ENCODE measurements at regions not wholly inside any gene's neighbourhood (a gene's known extent, or its start where the extent isn't known, plus 50 kb on each side); places are given as distances from the start of the nearest gene placed in this dataset.

DNA sequence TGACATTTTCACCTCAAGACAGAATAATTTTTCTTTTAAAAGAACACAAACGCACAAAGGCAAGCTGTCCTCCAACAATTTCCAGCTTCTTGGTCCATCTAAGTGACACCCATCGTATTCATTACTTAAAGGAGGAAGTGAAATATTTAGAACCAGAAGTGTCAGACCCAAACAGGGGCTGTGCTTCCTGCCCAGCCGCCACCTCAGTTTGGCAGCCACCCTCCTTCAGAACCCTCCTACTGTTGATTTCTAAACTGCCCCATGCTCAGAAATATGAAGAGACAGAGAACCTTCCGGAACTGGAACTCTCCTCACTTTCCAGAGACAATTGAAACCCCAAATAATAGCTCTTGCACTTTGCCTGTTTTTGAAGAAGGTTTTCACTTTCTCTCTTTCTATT lies 734.8 kb upstream of the SALL3 start:
- intact Hi-C loops (cut with DNase I; ENCODE audit: low total_unique reads), result no loop called here
- Histone ChIP-seq H3K9me3 (no peaks in the 10 kb centered on the region), H3K27me3 (replicated peaks in 1 of 7) (peaks cover 0 to 14% (median 0%) of the 10 kb centered on the region in 7 donors), H3K4me1 (no peaks in the 10 kb centered on the region), H3K36me3 (no peaks in the 10 kb centered on the region), H3K27ac (no peak overlapping the region), H3K4me3 (no peak overlapping the region)
- DNase-seq, result no peak
- WGBS, 5 donors, result 34 to 43% (median 40%) methylated on average over 4 of the region's 4 CpGs
- TF ChIP-seq POLR2A (IDR thresholded peaks at IDR 0.05) (no peak), CTCF (IDR thresholded peaks at IDR 0.05 in 8 of 11, conservative IDR thresholded peaks at IDR 0.05 in 3 of 11) (no peak), POLR2AphosphoS5 (IDR thresholded peaks at IDR 0.05) (no peak)

DNA sequence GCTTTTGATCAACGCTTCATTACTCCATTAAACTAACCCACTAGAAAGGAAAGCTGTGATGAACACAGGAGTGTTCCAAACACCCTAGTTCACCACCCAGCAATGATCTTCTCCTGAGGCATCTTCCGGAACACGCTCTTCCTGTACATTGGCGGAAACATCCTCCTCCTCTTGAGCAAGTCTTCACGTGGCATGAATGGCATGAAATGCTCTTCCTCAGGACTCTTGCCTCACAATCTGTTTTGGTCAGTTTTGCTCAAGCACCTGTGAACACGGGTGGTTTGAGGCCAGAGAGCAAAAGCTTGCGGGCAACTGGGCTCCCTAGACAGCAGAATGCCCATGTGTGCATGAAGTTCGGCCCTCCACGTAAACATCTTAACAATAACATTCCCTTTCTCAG lies 734.2 kb upstream of the SALL3 start:
- peaks cover 0 to 14% (median 0%) of the 10 kb centered on the region in 7 donors for H3K27me3 ChIP-seq (replicated peaks in 1 of 7)
- WGBS, 5 donors, result 82 to 93% (median 89%) methylated on average over 9 of the region's 9 CpGs
- H3K4me1 ChIP-seq, result no peaks in the 10 kb centered on the region
- no peak overlapping the region for H3K27ac ChIP-seq
- no peaks in the 10 kb centered on the region for H3K36me3 ChIP-seq
- intact Hi-C loops (cut with DNase I; ENCODE audit: low total_unique reads), result no loop called here
- no peak for DNase-seq
- no peaks in the 10 kb centered on the region for H3K9me3 ChIP-seq
- TF ChIP-seq POLR2A (IDR thresholded peaks at IDR 0.05) (no peak), POLR2AphosphoS5 (IDR thresholded peaks at IDR 0.05) (no peak), CTCF (IDR thresholded peaks at IDR 0.05 in 8 of 11, conservative IDR thresholded peaks at IDR 0.05 in 3 of 11) (no peak)
- H3K4me3 ChIP-seq, result no peak overlapping the region

DNA sequence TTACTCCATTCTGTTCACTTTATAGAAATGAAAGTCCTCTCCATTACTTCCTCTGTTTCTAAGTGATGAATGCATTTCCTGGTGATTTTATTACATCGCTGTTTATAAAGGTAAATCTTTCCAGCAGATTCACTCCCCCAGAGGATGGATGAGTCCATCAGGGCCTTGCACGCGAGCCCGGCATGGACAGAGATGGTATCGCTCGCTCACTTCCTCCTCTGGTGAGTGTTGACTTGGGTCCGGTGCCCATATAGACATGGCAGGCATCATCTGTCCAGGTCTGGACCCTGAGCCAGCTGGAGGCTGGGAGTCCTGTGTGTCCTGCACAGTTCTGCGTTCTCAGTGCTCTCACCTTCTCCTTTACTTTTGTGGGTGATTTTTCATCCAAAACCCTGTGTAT lies 733.6 kb upstream of the SALL3 start:
- TF ChIP-seq POLR2AphosphoS5 (IDR thresholded peaks at IDR 0.05) (no peak), POLR2A (IDR thresholded peaks at IDR 0.05) (no peak), CTCF (IDR thresholded peaks at IDR 0.05 in 8 of 11, conservative IDR thresholded peaks at IDR 0.05 in 3 of 11) (no peak)
- H3K4me3 ChIP-seq, result no peak overlapping the region
- H3K27me3 ChIP-seq (replicated peaks in 1 of 7), result peaks cover 0 to 14% (median 0%) of the 10 kb centered on the region in 7 donors
- WGBS, 5 donors, result 87 to 93% (median 90%) methylated on average over 8 of the region's 8 CpGs
- no peaks in the 10 kb centered on the region for H3K4me1 ChIP-seq
- no peaks in the 10 kb centered on the region for H3K9me3 ChIP-seq
- intact Hi-C loops (cut with DNase I; ENCODE audit: low total_unique reads), result no loop called here
- no peak overlapping the region for H3K27ac ChIP-seq
- H3K36me3 ChIP-seq, result no peaks in the 10 kb centered on the region
- no peak for DNase-seq

DNA sequence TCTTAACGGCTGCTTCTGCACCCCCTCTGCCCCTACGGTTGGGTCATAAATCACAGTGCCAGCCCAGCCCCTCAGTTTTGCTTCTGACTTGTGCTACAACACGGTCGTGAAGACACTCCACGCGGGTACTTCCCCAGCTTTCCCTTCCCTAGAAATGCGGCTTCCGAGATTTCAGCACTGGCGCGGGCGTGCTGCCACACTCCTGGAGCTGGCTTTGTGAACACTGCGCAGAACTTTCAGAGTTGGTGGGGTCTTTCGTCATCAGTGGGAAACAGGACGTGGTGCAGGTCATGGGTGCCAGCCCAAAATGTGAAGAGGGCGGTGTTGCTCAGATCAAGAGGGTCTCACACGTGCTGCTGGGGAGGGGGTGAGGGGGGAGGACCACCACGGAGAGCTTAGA lies 733.0 kb upstream of the SALL3 start:
- TF ChIP-seq POLR2A (IDR thresholded peaks at IDR 0.05), result no peak
- no peak for TF ChIP-seq CTCF (IDR thresholded peaks at IDR 0.05 in 8 of 11, conservative IDR thresholded peaks at IDR 0.05 in 3 of 11)
- no peak for TF ChIP-seq POLR2AphosphoS5 (IDR thresholded peaks at IDR 0.05)

More for the DNA sequence above, 733.0 kb upstream of the SALL3 start:
- intact Hi-C loops (cut with DNase I; ENCODE audit: low total_unique reads), result no loop called here
- Histone ChIP-seq H3K36me3 (no peaks in the 10 kb centered on the region), H3K9me3 (no peaks in the 10 kb centered on the region), H3K27me3 (replicated peaks in 1 of 7) (peaks cover 0 to 14% (median 0%) of the 10 kb centered on the region in 7 donors), H3K27ac (no peak overlapping the region), H3K4me1 (no peaks in the 10 kb centered on the region), H3K4me3 (no peak overlapping the region)
- no peak for DNase-seq
- WGBS, 5 donors, result 62 to 76% (median 68%) methylated on average over 17 of the region's 17 CpGs

All from spleen (tissue), 11 donors.